NB4 (cell line): ENCODE measurements at regions not wholly inside any gene's neighbourhood (a gene's known extent, or its start where the extent isn't known, plus 50 kb on each side); places are given as distances from the start of the nearest gene placed in this dataset.

ENCODE experiments used
- DNase-seq: peaks from one replicate; pipeline ENCODE4 v3.0.0; 2010; ENCODE audit warnings: low read depth
- H3K4me3 ChIP-seq: one replicate; pipeline ENCODE4 v1.5.1; 2011; ENCODE audit warnings: mild to moderate bottlenecking, low read depth, low read length, moderate library complexity
- CTCF ChIP-seq: IDR thresholded peaks from one replicate; pipeline ENCODE4 v1.5.1; 2012; ENCODE audit warnings: low read depth, low read length
- MAX ChIP-seq: IDR thresholded peaks from 2 replicates; pipeline ENCODE4 v1.6.1; 2011; ENCODE audit warnings: low read depth, low read length
- MYC ChIP-seq: IDR thresholded peaks from 2 replicates; pipeline ENCODE4 v1.6.1; 2011; ENCODE audit warnings: low read depth, low read length
- POLR2A ChIP-seq: IDR thresholded peaks from 2 replicates; pipeline ENCODE4 v1.6.1; 2011; ENCODE audit warnings: mild to moderate bottlenecking; ENCODE audit not compliant: insufficient read length; ENCODE audit errors: extremely low read depth

GRCh38 chr1:239243006-239243405, 143.4 kb upstream of the CHRM3 start:
- no peak overlapping the region for H3K4me3 ChIP-seq
- no peak for DNase-seq
- TF ChIP-seq MYC: no peak

GRCh38 chr1:239242404-239242803, 144.0 kb upstream of the CHRM3 start:
- no peak overlapping the region for H3K4me3 ChIP-seq
- TF ChIP-seq POLR2A (no peak), CTCF (no peak), MYC (no peak), MAX (no peak)
- DNase-seq: no peak

- no peak overlapping the region for H3K4me3 ChIP-seq
- TF ChIP-seq CTCF: no peak
- TF ChIP-seq POLR2A: no peak
- TF ChIP-seq MAX: no peak
- TF ChIP-seq MYC: no peak
- no peak for DNase-seq
These were observed 145.6 kb upstream of the CHRM3 start for GRCh38 chr1:239240736-239241135.

GRCh38 chr1:239239529-239239928, 146.8 kb upstream of the CHRM3 start:
- TF ChIP-seq POLR2A (no peak), MAX (no peak), CTCF (no peak), MYC (no peak)
- DNase-seq: no peak
- no peak overlapping the region for H3K4me3 ChIP-seq

- TF ChIP-seq CTCF (no peak), MYC (no peak), MAX (no peak), POLR2A (no peak)
- H3K4me3 ChIP-seq: no peak overlapping the region
- no peak for DNase-seq
These were observed 148.5 kb upstream of the CHRM3 start for GRCh38 chr1:239237912-239238311.

GRCh38 chr1:239233626-239234025, 152.7 kb upstream of the CHRM3 start:
- peak; percentile 17 for DNase-seq
- no peak overlapping the region for H3K4me3 ChIP-seq
- TF ChIP-seq POLR2A: no peak
- TF ChIP-seq MYC: no peak
- no peak for TF ChIP-seq MAX
- no peak for TF ChIP-seq CTCF
